Uterus (tissue), 3 donors: ENCODE measurements at regions not wholly inside any gene's neighbourhood (a gene's known extent, or its start where the extent isn't known, plus 50 kb on each side); places are given as distances from the start of the nearest gene placed in this dataset.

Experiments used
- DNase-seq, 2 donors: peaks; one replicate each; pipeline ENCODE4 v3.0.0-alpha.2; 2019 to 2020
- H3K27ac ChIP-seq, 2 donors: fragments of 200-600 bp; sonication (generic); 1 replicate in 1 of 2; 2 replicates in 1 of 2; pipeline ENCODE4 v1.5.1; 2016 to 2018
- H3K27me3 ChIP-seq, 2 donors: fragments of 200-600 bp; sonication (generic); one replicate each; pipeline ENCODE4 v1.5.1; 2018 to 2019; ENCODE audit warnings: control low read depth in 1 of 2
- H3K36me3 ChIP-seq, 2 donors: fragments of 200-600 bp; sonication (generic); one replicate each; pipeline ENCODE4 v1.5.1; 2019; ENCODE audit warnings: control low read depth in 1 of 2
- H3K4me1 ChIP-seq, 2 donors: fragments of 200-600 bp; sonication (generic); one replicate each; pipeline ENCODE4 v1.5.1; 2018 to 2019; ENCODE audit warnings: control low read depth in 1 of 2
- H3K4me3 ChIP-seq, 2 donors: fragments of 200-600 bp; sonication (generic); 1 replicate in 1 of 2; 2 replicates in 1 of 2; pipeline ENCODE4 v1.5.1; 2018 to 2019; ENCODE audit warnings: mild to moderate bottlenecking in 1 of 2
- H3K9me3 ChIP-seq, 2 donors: fragments of 200-600 bp; sonication (generic); one replicate each; pipeline ENCODE4 v1.5.1; 2019; ENCODE audit warnings: control low read depth in 1 of 2
- CTCF ChIP-seq, 4 experiments: fragments of 200-600 bp in 2 of 4; fragments of 450-650 bp in 2 of 4; sonication (generic) in 2 of 4; IDR thresholded peaks; one replicate each; pipeline ENCODE4 v1.5.1; 2016 to 2019; ENCODE audit warnings: antibody characterized with exemption in 4 of 4, mild to moderate bottlenecking in 2 of 4, moderate library complexity in 1 of 4
- POLR2A ChIP-seq, 2 donors: fragments of 450-650 bp; IDR thresholded peaks; one replicate each; pipeline ENCODE4 v1.6.1; 2016; ENCODE audit warnings: antibody characterized with exemption in 2 of 2, mild to moderate bottlenecking in 1 of 2, moderate library complexity in 1 of 2
- intact Hi-C: fragments of 100-400 bp; cut with DNase I; formaldehyde crosslinking; loops from one replicate; pipeline ENCODE4 v1.15.1; 2023; ENCODE audit warnings: low total_unique reads
- donor health status: DM: yes; HTN: yes; CAD: no.

GRCh38 chr1:232493869-232494268 is 136.1 kb downstream of the SIPA1L2 start:
- Histone ChIP-seq H3K4me3 (no peak overlapping the region), H3K9me3 (no peaks in the 10 kb centered on the region), H3K27me3 (no peaks in the 10 kb centered on the region), H3K36me3 (no peaks in the 10 kb centered on the region), H3K27ac (no peak overlapping the region), H3K4me1 (no peaks in the 10 kb centered on the region)
- no peak for DNase-seq
- TF ChIP-seq CTCF (IDR thresholded peaks at IDR 0.05) (no peak), POLR2A (IDR thresholded peaks at IDR 0.05) (no peak)
- intact Hi-C loops = no loop called here

- DNase-seq = no peak
- no peaks in the 10 kb centered on the region for H3K27me3 ChIP-seq
- TF ChIP-seq CTCF (IDR thresholded peaks at IDR 0.05) (no peak), POLR2A (IDR thresholded peaks at IDR 0.05) (no peak)
- no peaks in the 10 kb centered on the region for H3K36me3 ChIP-seq
- no peak overlapping the region for H3K4me3 ChIP-seq
- intact Hi-C loops = no loop called here
- no peaks in the 10 kb centered on the region for H3K4me1 ChIP-seq
- H3K27ac ChIP-seq = no peak overlapping the region
- H3K9me3 ChIP-seq = no peaks in the 10 kb centered on the region
Observed at GRCh38 chr1:232489256-232489655, 140.7 kb downstream of the SIPA1L2 start.

GRCh38 chr1:232487236-232487635 is 142.7 kb downstream of the SIPA1L2 start:
- no peak for DNase-seq
- Histone ChIP-seq H3K4me3 (no peak overlapping the region), H3K27ac (no peak overlapping the region), H3K36me3 (no peaks in the 10 kb centered on the region), H3K4me1 (no peaks in the 10 kb centered on the region), H3K9me3 (no peaks in the 10 kb centered on the region), H3K27me3 (no peaks in the 10 kb centered on the region)
- intact Hi-C loops = no loop called here
- TF ChIP-seq POLR2A (IDR thresholded peaks at IDR 0.05) (no peak), CTCF (IDR thresholded peaks at IDR 0.05) (no peak)

GRCh38 chr1:232486454-232487207 is 143.3 kb downstream of the SIPA1L2 start:
- H3K27me3 ChIP-seq = no peaks in the 10 kb centered on the region
- TF ChIP-seq CTCF (IDR thresholded peaks at IDR 0.05) = no peak
- no peak for TF ChIP-seq POLR2A (IDR thresholded peaks at IDR 0.05)
- DNase-seq = no peak
- no peaks in the 10 kb centered on the region for H3K4me1 ChIP-seq
- intact Hi-C loops = no loop called here
- H3K36me3 ChIP-seq = no peaks in the 10 kb centered on the region
- H3K4me3 ChIP-seq = no peak overlapping the region
- no peak overlapping the region for H3K27ac ChIP-seq
- H3K9me3 ChIP-seq = no peaks in the 10 kb centered on the region

- Histone ChIP-seq H3K36me3 (no peaks in the 10 kb centered on the region), H3K4me1 (no peaks in the 10 kb centered on the region), H3K27me3 (no peaks in the 10 kb centered on the region), H3K27ac (no peak overlapping the region), H3K9me3 (no peaks in the 10 kb centered on the region), H3K4me3 (no peak overlapping the region)
- no peak for DNase-seq
- no peak for TF ChIP-seq CTCF (IDR thresholded peaks at IDR 0.05)
- TF ChIP-seq POLR2A (IDR thresholded peaks at IDR 0.05) = no peak
- intact Hi-C loops = no loop called here
Observed at GRCh38 chr1:232486006-232486405, 143.9 kb downstream of the SIPA1L2 start.
